Keratinocyte (primary cell): ENCODE measurements at regions not wholly inside any gene's neighbourhood (a gene's known extent, or its start where the extent isn't known, plus 50 kb on each side); places are given as distances from the start of the nearest gene placed in this dataset.
A peak's percentile ranks its signal among the peaks of the same experiment; 100 is the strongest.

ENCODE experiments used
- DNase-seq: peaks from one replicate; pipeline ENCODE4 v3.0.0-alpha.2; 2011; ENCODE audit warnings: low read depth, missing footprints, low spot score
- FAIRE-seq: peaks from 2 replicates; lab custom pipeline; 2011; peaks lifted over from hg19 to GRCh38; lab: Jason Lieb, UNC
- H2AFZ ChIP-seq: 2 replicates; pipeline ENCODE4 v1.6.0; 2012; ENCODE audit warnings: low read length, control low read depth, inconsistent platforms; ENCODE audit not compliant: control insufficient read depth
- H3K27ac ChIP-seq: 2 replicates; pipeline ENCODE4 v1.5.1; 2011; ENCODE audit warnings: low read length; ENCODE audit not compliant: control insufficient read depth, insufficient read depth
- H3K27me3 ChIP-seq: 3 replicates; pipeline ENCODE4 v1.6.0; 2011; ENCODE audit warnings: low read length; ENCODE audit not compliant: control insufficient read depth, insufficient read depth; ENCODE audit errors: extremely low read depth
- H3K36me3 ChIP-seq, 2 experiments: 2 replicates in 1 of 2; 3 replicates in 1 of 2; pipeline ENCODE4 v1.5.1; 2011; ENCODE audit warnings: low read length in 2 of 2, mild to moderate bottlenecking in 1 of 2; ENCODE audit not compliant: control insufficient read depth in 2 of 2, insufficient read depth in 2 of 2; ENCODE audit errors: extremely low read depth in 1 of 2
- H3K4me1 ChIP-seq: 3 replicates; pipeline ENCODE4 v1.5.1; 2011; ENCODE audit warnings: low read length; ENCODE audit not compliant: control insufficient read depth, insufficient read depth; ENCODE audit errors: extremely low read depth
- H3K4me2 ChIP-seq: 3 replicates; pipeline ENCODE4 v1.6.0; 2011; ENCODE audit warnings: low read depth, low read length; ENCODE audit not compliant: control insufficient read depth, insufficient read depth; ENCODE audit errors: extremely low read depth
- H3K4me3 ChIP-seq, 3 experiments: fragments of 200-600 bp in 1 of 3; sonication (generic) in 1 of 3; 2 replicates in 2 of 3; 3 replicates in 1 of 3; pipeline ENCODE4 v1.5.1; 2011 to 2016; ENCODE audit warnings: low read length in 3 of 3, mild to moderate bottlenecking in 3 of 3, control low read depth in 2 of 3, inconsistent platforms in 1 of 3, low read depth in 1 of 3, mixed read lengths in 1 of 3, mixed run types in 1 of 3, moderate library complexity in 1 of 3; ENCODE audit not compliant: control insufficient read depth in 2 of 3, insufficient read depth in 2 of 3; ENCODE audit errors: extremely low read depth in 1 of 3
- H3K79me2 ChIP-seq: 2 replicates; pipeline ENCODE4 v1.6.0; 2012; ENCODE audit warnings: low read length; ENCODE audit not compliant: control insufficient read depth, insufficient read depth
- H3K9ac ChIP-seq: 3 replicates; pipeline ENCODE4 v1.6.0; 2011; ENCODE audit warnings: low read length; ENCODE audit not compliant: control insufficient read depth, insufficient read depth; ENCODE audit errors: extremely low read depth
- H3K9me1 ChIP-seq: 3 replicates; pipeline ENCODE4 v1.6.0; 2011; ENCODE audit warnings: low read length; ENCODE audit not compliant: control insufficient read depth, insufficient read depth; ENCODE audit errors: extremely low read depth
- H3K9me3 ChIP-seq: 2 replicates; pipeline ENCODE4 v1.5.1; 2012; ENCODE audit warnings: low read depth, low read length; ENCODE audit not compliant: control insufficient read depth
- H4K20me1 ChIP-seq: 3 replicates; pipeline ENCODE4 v1.6.0; 2011; ENCODE audit warnings: low read length; ENCODE audit not compliant: control insufficient read depth, insufficient read depth; ENCODE audit errors: extremely low read depth
- EZH2 ChIP-seq: IDR thresholded peaks from one replicate; pipeline ENCODE4 v1.6.1; 2012; ENCODE audit warnings: inconsistent platforms, mild to moderate bottlenecking, low read length, moderate library complexity
- dilution Hi-C: fragments of 300-500 bp; cut with MboI; formaldehyde crosslinking; loops from one replicate; pipeline ENCODE4 v1.7.0; 2020; ENCODE audit warnings: low sequenced_read_pairs; ENCODE audit not compliant: extremely low pct_ligation_motif_present
- TF ChIP-seq, protein P1 (sequence below), 3 experiments: IDR thresholded peaks in 1 of 3; conservative IDR thresholded peaks in 1 of 3; optimal IDR thresholded peaks in 1 of 3; 2 replicates in 2 of 3; 3 replicates in 1 of 3; pipeline versions ENCODE3 to v1.5.1; 2011; ENCODE audit warnings: low read length in 3 of 3, mild to moderate bottlenecking in 3 of 3, moderate library complexity in 2 of 3, control low read depth in 1 of 3, inconsistent platforms in 1 of 3; ENCODE audit not compliant: insufficient read depth in 2 of 3; ENCODE audit errors: extremely low read depth in 1 of 3

DNA sequence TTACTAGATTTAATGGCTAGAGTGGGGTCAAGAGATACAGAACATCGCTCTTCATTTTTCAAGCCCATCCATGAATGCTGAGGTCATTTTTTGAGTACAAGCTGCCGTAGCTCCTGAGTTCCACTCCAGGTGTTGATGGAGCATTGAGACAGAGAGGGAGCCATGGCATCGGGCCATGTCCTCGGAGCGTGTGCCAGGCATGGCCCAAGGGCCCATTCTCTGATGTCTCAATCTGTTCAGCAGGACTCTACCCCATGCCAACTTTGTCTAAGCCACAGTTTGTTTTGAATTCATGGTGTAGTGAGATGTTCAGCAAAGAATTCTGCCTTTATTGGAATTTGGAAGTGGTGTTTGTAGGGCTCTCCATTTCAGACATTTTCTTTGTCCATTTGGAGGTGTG is 110.5 kb upstream of the ADAMTS9 start:
- FAIRE-seq (no peak), DNase-seq (no peak)
- no peaks in the 10 kb centered on the region for H4K20me1 ChIP-seq
- H2AFZ ChIP-seq, result no peak overlapping the region
- no peak overlapping the region for H3K4me3 ChIP-seq
- H3K4me2 ChIP-seq, result no peak overlapping the region
- no peaks in the 10 kb centered on the region for H3K36me3 ChIP-seq
- H3K9me3 ChIP-seq, result no peaks in the 10 kb centered on the region
- no peaks in the 10 kb centered on the region for H3K9me1 ChIP-seq
- H3K9ac ChIP-seq, result no peak overlapping the region
- no peak overlapping the region for H3K27ac ChIP-seq
- H3K4me1 ChIP-seq, result no peaks in the 10 kb centered on the region
- dilution Hi-C loops, result no loop called here
- TF ChIP-seq, protein P1, sequence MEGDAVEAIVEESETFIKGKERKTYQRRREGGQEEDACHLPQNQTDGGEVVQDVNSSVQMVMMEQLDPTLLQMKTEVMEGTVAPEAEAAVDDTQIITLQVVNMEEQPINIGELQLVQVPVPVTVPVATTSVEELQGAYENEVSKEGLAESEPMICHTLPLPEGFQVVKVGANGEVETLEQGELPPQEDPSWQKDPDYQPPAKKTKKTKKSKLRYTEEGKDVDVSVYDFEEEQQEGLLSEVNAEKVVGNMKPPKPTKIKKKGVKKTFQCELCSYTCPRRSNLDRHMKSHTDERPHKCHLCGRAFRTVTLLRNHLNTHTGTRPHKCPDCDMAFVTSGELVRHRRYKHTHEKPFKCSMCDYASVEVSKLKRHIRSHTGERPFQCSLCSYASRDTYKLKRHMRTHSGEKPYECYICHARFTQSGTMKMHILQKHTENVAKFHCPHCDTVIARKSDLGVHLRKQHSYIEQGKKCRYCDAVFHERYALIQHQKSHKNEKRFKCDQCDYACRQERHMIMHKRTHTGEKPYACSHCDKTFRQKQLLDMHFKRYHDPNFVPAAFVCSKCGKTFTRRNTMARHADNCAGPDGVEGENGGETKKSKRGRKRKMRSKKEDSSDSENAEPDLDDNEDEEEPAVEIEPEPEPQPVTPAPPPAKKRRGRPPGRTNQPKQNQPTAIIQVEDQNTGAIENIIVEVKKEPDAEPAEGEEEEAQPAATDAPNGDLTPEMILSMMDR (optimal IDR thresholded peaks at IDR 0.05 in 1 of 3, IDR thresholded peaks at IDR 0.05 in 1 of 3, conservative IDR thresholded peaks at IDR 0.05 in 1 of 3; ENCODE audit: extremely low read depth in 1 of 3, insufficient read depth in 2 of 3, low read length in 3 of 3), result no peak
- no peak for TF ChIP-seq EZH2
- no peaks in the 10 kb centered on the region for H3K79me2 ChIP-seq
- peaks cover 5% of the 10 kb centered on the region for H3K27me3 ChIP-seq

DNA sequence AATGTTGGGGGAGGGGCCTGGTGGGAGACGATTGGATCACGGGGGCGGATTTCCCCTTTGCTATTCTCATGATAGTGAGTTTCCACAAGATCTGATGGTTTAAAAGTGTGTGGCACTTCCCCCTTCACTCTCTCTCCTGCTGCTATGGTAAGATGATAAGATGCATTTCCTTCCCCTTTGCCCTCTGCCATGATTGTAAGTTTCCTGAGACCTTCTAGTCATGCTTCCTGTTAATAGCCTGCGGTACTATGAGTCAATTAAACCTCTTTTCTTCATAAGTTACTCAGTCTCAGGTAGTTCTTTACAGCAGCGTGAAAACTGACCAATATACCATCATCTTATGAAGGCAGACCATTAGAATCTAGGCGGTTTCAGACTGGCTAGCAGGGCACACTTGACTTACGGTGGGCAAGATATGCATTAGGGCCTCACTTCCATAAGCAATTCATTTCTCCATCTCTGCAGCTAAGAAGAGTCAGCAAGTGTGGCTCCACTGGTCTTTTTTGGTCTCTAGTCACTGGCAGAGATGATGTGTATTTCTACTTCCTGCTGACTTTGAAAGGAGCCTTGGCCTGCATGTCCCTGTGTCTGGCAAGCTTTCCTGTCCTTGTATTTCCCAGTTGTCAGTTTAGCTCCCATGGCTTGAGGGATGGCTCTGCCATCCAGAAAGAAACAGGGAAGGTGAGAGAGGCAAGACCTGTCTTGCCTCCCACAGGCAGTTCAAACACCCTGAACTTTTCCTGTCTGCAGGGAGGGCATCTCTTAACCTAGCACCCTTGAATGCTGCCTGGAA is 109.0 kb upstream of the ADAMTS9 start:
- H3K79me2 ChIP-seq, result no peaks in the 10 kb centered on the region
- no peaks in the 10 kb centered on the region for H3K36me3 ChIP-seq
- DNase-seq (no peak), FAIRE-seq (peak; percentile 51)
- H3K4me1 ChIP-seq, result no peaks in the 10 kb centered on the region
- H3K4me2 ChIP-seq, result no peak overlapping the region
- no peak overlapping the region for H2AFZ ChIP-seq
- peaks cover 5% of the 10 kb centered on the region for H3K27me3 ChIP-seq
- dilution Hi-C loops, result no loop called here
- H3K9ac ChIP-seq, result no peak overlapping the region
- no peaks in the 10 kb centered on the region for H3K9me1 ChIP-seq
- H3K9me3 ChIP-seq, result no peaks in the 10 kb centered on the region
- TF ChIP-seq, protein P1 (optimal IDR thresholded peaks at IDR 0.05 in 1 of 3, IDR thresholded peaks at IDR 0.05 in 1 of 3, conservative IDR thresholded peaks at IDR 0.05 in 1 of 3; ENCODE audit: extremely low read depth in 1 of 3, insufficient read depth in 2 of 3, low read length in 3 of 3), result no peak
- no peak for TF ChIP-seq EZH2
- H3K27ac ChIP-seq, result no peak overlapping the region
- H4K20me1 ChIP-seq, result no peaks in the 10 kb centered on the region
- no peak overlapping the region for H3K4me3 ChIP-seq
